HG03159 (cell line): ENCODE measurements at regions not wholly inside any gene's neighbourhood (a gene's known extent, or its start where the extent isn't known, plus 50 kb on each side); places are given as distances from the start of the nearest gene placed in this dataset.
"Not testable (repeated sequence)": the region's sequence is repeated elsewhere in the genome, so short reads cannot be mapped to it uniquely, and the experiment has no call there.

ENCODE experiments used
- ATAC-seq: cut with Tn5 transposase; IDR thresholded peaks from one replicate; pipeline ENCODE4 v1.9.1; 2021; ENCODE audit warnings: mild to moderate bottlenecking, moderate library complexity; ENCODE audit not compliant: unreplicated experiment

GRCh38 chr1:112855152-112855828 is 100.7 kb downstream of the SLC16A1 start:
- ATAC-seq, result no peak

DNA sequence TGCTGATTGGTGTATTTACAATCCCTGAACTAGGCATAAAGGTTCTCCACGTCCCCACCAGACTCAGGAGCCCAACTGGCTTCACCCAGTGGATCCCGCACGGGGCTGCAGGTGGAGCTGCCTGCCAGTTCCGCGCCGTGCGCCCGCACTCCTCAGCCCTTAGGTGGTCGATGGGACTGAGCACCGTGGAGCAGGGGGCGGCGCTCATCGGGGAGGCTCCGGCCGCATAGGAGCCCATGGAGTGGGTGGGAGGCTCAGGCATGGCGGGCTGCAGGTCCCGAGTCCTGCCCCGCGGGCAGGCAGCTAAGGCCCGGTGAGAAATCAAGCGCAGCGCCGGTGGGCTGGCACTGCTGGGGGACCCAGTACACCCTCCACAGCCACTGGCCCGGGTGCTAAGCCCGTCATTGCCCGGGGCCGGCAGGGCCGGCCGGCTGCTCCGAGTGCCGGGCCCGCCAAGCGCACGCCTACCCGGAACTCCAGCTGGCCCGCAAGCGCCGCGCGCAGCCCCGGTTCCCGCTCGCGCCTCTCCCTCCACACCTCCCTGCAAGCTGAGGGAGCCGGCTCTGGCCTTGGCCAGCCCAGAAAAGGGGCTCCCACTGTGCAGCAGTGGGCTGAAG is 101.5 kb downstream of the SLC16A1 start:
- not testable (repeated sequence) for ATAC-seq

GRCh38 chr1:112853915-112854314 is 102.1 kb downstream of the SLC16A1 start:
- not testable (repeated sequence) for ATAC-seq

DNA sequence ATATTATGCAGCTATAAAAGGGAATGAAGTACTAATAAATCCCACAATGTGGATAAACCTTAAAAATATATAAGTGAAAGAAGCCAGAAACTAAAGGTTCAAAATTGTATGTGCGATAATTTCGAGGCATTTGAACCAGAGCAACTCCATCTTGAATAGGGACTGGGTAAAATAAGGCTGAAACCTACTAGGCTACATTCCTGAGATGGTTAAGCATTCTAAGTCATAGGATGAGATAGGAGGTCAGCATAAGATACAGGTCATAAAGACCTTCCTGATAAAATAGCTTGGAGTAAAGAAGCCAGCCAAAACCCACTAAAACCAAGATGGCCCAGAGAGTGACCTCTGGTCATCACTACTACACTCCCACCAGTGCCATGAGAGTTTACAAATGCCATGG is 103.1 kb downstream of the SLC16A1 start:
- ATAC-seq, result no peak

GRCh38 chr1:112852276-112852675 is 103.7 kb downstream of the SLC16A1 start:
- ATAC-seq, result no peak

DNA sequence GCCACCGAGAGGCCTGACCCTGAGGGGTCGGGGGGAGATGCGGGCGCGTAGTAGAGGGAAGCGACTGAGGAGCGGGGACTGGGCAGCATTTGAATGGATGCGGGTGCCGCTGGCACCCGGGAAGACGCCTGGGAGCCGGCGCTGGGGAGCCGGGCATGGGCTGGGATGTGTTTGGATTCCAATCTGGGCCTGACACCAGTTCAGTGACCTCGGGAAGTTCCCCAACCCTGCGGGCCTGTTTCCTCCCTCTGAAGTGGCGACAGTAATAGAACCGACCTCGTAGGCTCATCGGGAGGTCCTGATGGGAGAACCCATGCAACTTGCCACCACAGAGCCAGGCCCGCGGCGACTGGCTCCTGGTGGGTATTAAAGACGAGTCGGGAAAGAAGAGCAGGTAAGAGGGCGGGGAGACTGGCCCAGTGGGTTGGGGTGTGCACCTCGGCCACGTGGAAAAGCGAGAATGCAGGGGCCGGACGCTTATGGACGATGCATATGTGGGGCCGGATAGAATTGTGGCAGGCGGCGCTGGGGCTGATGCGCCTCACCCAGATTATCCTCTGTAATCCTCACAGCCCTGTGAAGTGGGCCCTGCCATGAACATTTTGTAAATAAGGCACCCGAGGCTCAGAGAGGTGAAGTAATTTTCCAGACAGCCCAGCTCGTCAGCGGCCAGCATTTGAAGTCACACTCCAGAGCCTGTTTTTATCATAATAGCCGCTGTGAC is 105.8 kb downstream of the SLC16A1 start:
- ATAC-seq, result no peak

DNA sequence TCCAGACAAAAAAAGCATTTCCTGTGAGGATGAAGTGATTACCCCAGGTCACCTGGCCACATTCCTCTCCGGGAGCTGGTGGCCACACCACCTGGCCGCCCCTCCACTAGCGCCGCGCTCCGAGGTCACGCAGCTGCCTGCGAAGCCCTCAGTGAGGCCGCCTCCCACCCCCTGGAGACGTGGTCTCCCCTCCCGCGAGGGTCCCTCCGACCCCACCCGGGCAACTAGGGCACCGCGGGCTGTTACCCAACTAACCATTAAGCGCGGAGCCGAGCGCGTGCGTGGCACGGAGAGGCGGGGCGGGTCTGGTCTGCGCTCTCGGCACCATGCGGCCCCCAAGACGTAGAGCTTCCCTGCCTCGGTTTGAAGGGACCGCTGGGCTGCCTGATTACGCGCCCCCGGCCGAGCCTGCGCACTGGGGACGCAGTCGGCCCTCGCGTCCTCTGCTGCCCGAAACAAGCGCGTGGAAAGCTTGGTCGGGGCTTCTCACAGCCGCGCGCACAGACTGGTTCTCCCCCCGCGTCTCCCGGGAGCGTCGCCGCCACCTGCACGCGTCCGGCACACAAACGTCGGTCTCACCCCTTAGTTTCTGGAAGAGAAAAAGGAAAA is 106.5 kb downstream of the SLC16A1 start:
- no peak for ATAC-seq

GRCh38 chr1:112841825-112842224 is 114.2 kb downstream of the SLC16A1 start:
- ATAC-seq, result no peak

DNA sequence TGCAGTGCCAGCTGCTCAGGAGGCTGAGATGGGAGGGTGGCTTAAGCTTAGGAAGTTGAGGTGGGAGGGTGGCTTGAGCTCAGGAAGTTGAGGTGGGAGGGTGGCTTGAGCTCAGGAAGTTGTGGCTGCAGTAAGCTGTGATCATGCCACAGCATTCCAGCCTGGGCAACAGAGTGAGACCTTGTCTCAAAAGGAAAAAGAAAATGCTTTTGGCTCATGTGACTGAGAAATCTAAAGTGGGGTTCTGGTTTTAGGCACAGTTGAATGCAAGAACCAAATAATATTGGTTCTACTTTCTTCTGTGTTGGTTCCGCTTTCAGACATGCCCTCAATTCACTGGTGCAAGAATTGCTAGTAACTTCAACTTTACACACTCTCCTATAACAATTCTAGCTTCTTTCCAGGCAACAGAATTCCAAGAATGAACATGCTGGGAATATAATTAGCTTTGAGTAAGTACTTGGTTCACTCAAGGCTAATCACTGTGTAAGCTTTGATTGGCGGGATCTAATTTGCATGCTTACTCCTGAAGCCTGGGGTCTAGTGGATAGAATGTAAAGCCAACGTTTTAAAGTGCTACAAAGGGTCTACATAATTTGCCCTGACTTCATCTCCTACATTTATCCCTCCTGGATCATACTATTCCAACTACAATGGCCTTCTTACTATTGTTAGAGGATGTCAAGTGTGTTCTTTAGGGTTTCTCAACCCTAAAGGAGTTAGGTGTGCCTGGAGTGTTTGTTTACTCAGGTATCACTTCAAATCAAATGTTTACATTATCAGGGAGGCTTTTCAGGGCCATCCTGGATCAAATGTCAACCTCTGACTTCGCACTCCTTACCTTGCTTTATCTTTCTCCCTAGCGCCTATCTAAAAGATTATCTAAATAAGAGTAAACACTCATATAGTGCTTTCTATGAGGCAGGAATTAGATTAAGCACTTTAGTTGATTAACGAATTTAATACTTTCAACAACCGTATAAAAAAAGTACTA is 115.1 kb downstream of the SLC16A1 start:
- ATAC-seq, result no peak

DNA sequence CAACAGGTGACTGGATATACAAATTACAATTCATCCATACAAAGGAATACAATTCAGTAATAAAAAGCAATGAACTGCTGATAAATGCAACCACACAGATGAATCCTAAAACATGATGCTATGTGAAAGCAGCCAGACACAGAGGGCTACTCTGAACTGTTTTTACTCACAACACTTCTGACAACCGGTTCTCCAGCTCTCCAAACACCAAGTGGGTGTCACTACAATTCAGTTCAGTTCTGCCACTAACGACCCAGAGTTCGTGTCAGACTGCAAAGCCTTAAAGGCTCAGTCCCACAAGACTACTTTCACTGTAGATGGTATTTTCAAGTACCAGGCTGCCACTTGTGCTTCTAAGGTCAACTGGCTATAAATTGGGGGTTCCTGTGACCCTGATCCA is 119.4 kb downstream of the SLC16A1 start:
- ATAC-seq, result no peak

DNA sequence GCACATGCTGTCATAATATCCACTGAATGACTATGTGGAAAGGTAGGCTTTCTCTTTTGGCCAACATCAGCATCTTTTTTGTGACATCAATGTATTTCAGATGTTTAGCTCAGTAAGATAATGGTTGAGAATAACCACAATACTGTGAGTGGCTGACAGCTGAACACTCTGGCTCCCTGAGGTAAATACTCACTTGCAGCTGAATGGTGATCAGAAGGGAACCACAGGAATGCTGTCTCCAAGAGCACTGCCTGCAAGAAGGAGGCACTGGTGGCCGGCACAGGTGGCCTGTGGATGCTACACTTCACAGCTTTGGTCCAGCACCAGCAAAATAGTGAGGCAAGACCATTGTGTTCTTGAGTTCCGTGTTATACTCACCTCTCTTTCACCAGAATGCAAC is 118.7 kb upstream of the PPM1J start:
- no peak for ATAC-seq

DNA sequence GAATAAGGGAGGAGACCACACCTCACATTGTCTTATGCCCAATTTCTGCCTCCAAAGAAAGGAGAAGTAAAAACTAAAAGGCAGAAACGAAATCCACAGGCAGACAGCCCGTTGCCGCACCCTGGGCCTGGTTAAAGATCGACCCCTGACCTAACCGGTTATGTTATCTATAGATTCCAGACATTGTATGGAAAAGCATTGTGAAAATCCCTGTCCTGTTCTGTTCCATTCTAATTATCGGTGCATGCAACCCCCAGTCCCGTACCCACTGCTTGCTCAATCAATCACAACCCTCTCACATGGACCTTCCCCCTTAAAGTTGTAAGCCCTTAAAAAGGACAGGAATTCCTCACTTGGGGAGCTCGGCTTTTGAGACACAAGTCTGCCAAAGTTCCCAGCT is 117.1 kb upstream of the PPM1J start:
- ATAC-seq, result not testable (repeated sequence)

DNA sequence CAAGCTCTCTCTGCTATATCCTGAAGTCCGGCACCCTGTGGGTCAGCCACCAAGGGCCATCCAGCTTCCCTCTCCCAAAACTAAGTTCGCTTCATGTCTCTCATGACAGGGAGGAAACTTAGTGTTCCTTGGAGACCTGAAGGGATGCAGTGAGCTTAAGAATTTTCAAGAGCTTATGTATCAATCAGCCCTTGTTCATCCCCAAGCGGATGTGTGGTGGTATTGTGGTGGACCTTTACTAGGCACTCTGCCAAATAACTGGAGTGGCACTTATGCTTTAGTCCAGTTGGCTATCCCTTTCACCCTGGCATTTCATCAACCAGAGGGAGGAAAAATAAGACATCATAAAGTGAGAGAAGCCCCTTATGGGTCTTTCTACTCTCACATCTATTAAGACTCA is 114.6 kb upstream of the PPM1J start:
- ATAC-seq, result not testable (repeated sequence)

- ATAC-seq, result no peak
Observed at GRCh38 chr1:112828716-112829115, 113.6 kb upstream of the PPM1J start.

DNA sequence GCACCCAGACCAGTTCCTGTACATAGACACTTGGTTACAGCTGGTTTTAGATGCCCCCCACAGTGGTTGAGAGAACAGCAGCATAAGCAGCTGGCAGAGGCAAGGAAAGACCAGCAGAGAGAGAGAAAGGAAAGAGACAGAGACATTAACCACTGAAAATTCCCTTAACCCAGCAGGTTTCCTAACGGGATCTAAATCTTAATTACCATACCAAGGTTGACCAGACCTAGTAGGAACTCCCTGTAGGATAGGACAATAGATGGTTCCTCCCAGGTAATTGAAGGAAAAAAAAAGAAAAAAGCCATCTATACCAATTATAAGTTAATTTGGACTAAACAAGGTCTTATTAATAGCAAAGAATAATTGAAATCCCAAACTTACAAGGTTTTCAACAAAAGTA is 112.3 kb upstream of the PPM1J start:
- ATAC-seq, result not testable (repeated sequence)

- ATAC-seq, result no peak
Observed at GRCh38 chr1:112826217-112826944, 111.2 kb upstream of the PPM1J start.

- ATAC-seq, result not testable (repeated sequence)
Observed at GRCh38 chr1:112825563-112826216, 110.6 kb upstream of the PPM1J start.

DNA sequence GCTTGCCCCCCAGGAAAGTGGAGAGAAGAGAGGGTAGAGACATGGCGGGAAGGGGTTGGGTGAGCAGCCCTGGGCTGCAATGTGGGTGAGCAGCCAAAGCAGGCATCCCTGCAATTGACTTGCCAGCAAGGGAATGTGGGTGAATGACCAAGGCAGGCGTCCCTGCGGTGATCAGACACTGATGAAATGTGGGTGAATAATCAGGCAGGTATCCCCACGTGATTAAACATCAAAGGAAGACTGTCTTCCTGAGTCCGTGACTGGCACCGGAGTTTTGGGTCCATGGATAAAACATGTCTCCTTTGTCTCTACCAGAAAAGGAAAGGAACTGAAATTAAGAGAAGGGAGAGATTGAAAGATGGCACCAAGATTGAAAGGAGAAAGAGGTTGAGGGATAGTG is 109.9 kb upstream of the PPM1J start:
- not testable (repeated sequence) for ATAC-seq
